ENCODE measurements at regions not wholly inside any gene's neighbourhood (a gene's known extent, or its start where the extent isn't known, plus 50 kb on each side); places are given as distances from the start of the nearest gene placed in this dataset.
A peak's percentile ranks its signal among the peaks of the same experiment; 100 is the strongest.

- no peak overlapping the region for H3K4me3 Mint-ChIP-seq
- no peaks in the 10 kb centered on the region for H3K9me3 Mint-ChIP-seq
- H3K36me3 Mint-ChIP-seq, result no peaks in the 10 kb centered on the region
- H3K4me1 Mint-ChIP-seq, result no peaks in the 10 kb centered on the region
- no peak overlapping the region for H3K27ac Mint-ChIP-seq
- H3K27me3 Mint-ChIP-seq, result no peaks in the 10 kb centered on the region
These were observed 283.6 kb downstream of the AJAP1 start for GRCh38 chr1:4937876-4938534.

DNA sequence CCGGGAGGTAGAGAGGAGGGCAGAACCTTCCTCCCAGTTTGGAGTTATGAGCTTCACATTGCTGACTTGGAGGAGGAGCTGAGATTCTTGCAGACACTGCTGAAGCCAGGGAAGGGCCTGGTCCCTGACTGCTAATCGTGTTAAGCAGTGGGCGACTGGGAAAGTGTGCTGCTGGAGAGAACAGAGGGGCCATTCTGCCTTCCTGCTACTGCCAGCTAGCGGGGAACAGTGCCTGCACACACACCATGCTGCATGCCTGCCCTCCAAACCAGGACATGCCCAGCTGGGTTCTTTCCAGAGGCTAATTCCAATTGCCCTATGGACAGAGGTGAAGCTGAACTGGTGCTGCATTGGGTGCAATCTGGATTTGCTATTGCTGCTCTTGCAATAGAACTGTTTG lies 281.4 kb downstream of the AJAP1 start:
- Mint-ChIP-seq H3K36me3 (no peaks in the 10 kb centered on the region), H3K9me3 (no peaks in the 10 kb centered on the region), H3K27ac (no peak overlapping the region)

GRCh38 chr1:4933232-4933631 lies 278.8 kb downstream of the AJAP1 start:
- no peaks in the 10 kb centered on the region for H3K27me3 Mint-ChIP-seq
- no peaks in the 10 kb centered on the region for H3K36me3 Mint-ChIP-seq
- H3K4me3 Mint-ChIP-seq, result no peak overlapping the region
- H3K9me3 Mint-ChIP-seq, result no peaks in the 10 kb centered on the region
- no peaks in the 10 kb centered on the region for H3K4me1 Mint-ChIP-seq
- H3K27ac Mint-ChIP-seq, result no peak overlapping the region

More for the DNA sequence above, 281.4 kb downstream of the AJAP1 start:
- H3K27me3 Mint-ChIP-seq, result no peaks in the 10 kb centered on the region
- no peak overlapping the region for H3K4me3 Mint-ChIP-seq
- H3K4me1 Mint-ChIP-seq, result no peaks in the 10 kb centered on the region

DNA sequence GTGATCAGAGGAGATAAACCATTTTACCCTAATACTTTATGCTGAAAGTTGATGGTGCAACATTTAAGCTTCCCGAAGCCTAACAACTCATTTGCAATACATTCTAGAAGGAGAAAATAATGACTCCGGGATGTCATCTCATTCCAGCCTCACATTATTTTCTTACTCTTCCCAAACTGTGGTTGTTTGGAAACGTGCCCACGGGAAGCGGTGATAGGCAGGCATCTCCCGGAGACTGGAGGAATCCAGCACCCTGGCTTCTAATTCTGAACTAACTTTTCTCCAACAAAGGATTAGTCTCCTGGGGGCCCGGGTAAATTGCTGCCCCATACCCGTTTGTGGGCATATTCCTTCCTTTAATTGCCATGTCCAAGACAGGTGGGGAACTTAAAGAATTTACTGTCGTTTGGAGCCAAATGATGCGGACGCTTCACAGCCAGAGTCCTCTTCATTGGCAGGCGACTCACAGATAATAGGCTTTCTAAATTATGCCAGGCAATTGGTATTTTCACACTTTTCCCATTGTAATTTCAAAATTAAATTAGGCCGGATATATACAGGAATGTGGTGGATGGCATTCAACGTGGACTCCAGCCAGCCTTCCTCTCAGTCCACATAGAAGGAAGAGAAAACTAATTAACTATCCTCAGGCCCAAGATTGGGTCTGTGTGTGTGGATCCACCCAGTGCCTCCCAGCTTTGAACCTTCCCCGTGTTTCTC lies 278.1 kb downstream of the AJAP1 start:
- no peak overlapping the region for H3K4me3 Mint-ChIP-seq
- no peaks in the 10 kb centered on the region for H3K36me3 Mint-ChIP-seq
- no peaks in the 10 kb centered on the region for H3K9me3 Mint-ChIP-seq
- no peak overlapping the region for H3K27ac Mint-ChIP-seq
- no peaks in the 10 kb centered on the region for H3K27me3 Mint-ChIP-seq
- H3K4me1 Mint-ChIP-seq, result no peaks in the 10 kb centered on the region

- Mint-ChIP-seq H3K36me3 (no peaks in the 10 kb centered on the region), H3K27ac (peak overlapping the region; percentile 51), H3K27me3 (no peaks in the 10 kb centered on the region), H3K4me1 (no peaks in the 10 kb centered on the region), H3K4me3 (no peak overlapping the region), H3K9me3 (no peaks in the 10 kb centered on the region)
These were observed 277.1 kb downstream of the AJAP1 start for GRCh38 chr1:4931486-4931885.

DNA sequence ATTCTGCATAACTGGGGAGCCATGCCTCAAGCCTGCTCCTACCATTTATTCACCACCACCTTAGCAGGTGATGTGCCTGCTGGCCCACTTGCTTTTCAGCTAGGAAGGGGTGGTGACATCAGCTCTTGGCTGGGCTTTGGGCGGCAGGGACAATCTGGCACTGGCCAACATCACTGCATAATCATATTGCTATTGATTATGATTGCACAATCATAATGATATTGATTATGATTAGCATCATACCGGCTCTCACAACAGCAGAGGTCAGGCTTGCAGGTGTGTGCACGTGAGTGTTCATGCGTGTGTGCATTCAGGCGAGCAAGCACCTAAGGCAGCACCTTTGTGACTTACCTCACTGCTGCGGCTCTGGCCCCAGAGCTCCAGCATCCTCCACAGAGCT lies 273.8 kb downstream of the AJAP1 start:
- Mint-ChIP-seq H3K9me3 (no peaks in the 10 kb centered on the region), H3K36me3 (no peaks in the 10 kb centered on the region), H3K27ac (no peak overlapping the region), H3K4me3 (no peak overlapping the region), H3K27me3 (no peaks in the 10 kb centered on the region), H3K4me1 (no peaks in the 10 kb centered on the region)

GRCh38 chr1:4924356-4924755 lies 269.9 kb downstream of the AJAP1 start:
- Mint-ChIP-seq H3K9me3 (peaks cover 8% of the 10 kb centered on the region), H3K4me3 (no peak overlapping the region), H3K27me3 (no peaks in the 10 kb centered on the region), H3K27ac (no peak overlapping the region), H3K36me3 (no peaks in the 10 kb centered on the region), H3K4me1 (no peaks in the 10 kb centered on the region)

GRCh38 chr1:4916610-4917009 lies 262.2 kb downstream of the AJAP1 start:
- Mint-ChIP-seq H3K4me3 (no peak overlapping the region), H3K27ac (no peak overlapping the region), H3K36me3 (no peaks in the 10 kb centered on the region), H3K4me1 (no peaks in the 10 kb centered on the region), H3K9me3 (peaks cover 12% of the 10 kb centered on the region), H3K27me3 (peaks cover 3% of the 10 kb centered on the region)

DNA sequence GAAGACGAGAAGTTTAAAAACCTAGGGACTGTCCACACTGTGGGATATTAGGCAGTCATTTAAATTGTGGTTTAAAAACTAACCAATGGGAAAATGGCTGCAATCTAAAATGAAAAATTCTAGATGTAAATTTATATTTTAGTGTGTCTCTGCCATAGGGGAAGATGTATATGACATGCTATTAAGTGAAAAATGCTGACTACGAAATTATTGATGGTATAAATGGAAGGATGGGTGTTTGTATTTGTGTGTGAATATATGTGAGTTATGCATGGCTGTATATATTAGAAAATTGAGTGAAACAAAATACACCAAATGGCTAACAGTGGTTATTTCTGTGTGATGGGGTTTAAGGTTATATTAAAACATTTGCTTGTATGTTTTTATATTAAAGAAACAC lies 260.7 kb downstream of the AJAP1 start:
- no peak overlapping the region for H3K4me3 Mint-ChIP-seq
- H3K27ac Mint-ChIP-seq, result no peak overlapping the region
- peaks cover 3% of the 10 kb centered on the region for H3K27me3 Mint-ChIP-seq
- H3K9me3 Mint-ChIP-seq, result peaks cover 10% of the 10 kb centered on the region
- no peaks in the 10 kb centered on the region for H3K4me1 Mint-ChIP-seq
- no peaks in the 10 kb centered on the region for H3K36me3 Mint-ChIP-seq

- H3K9me3 Mint-ChIP-seq, result no peaks in the 10 kb centered on the region
- no peaks in the 10 kb centered on the region for H3K36me3 Mint-ChIP-seq
- H3K4me3 Mint-ChIP-seq, result no peak overlapping the region
These were observed 254.1 kb downstream of the AJAP1 start for GRCh38 chr1:4908486-4908885.

DNA sequence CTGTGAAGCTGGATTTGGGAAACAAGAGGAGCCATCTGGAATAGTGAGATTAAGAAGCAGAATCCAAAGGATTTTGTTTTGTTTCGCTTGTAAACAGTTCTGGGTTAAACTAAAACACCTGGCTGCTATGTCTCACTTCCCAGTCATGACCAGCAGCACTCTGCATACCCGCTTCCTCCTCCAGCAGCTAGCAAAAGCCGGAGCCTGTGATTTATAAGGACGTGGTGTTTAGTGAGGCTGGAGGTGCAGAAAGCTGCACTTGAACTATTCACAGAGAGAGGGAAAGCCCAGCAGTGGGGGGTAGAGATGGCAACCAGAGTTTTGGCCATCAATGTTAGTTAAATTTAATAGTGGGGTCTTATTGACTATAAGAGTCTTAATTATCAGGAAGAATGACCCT lies 240.2 kb downstream of the AJAP1 start:
- Mint-ChIP-seq H3K4me3 (no peak overlapping the region), H3K4me1 (no peaks in the 10 kb centered on the region), H3K9me3 (peaks cover 5% of the 10 kb centered on the region), H3K27me3 (peaks cover 12% of the 10 kb centered on the region), H3K36me3 (no peaks in the 10 kb centered on the region), H3K27ac (no peak overlapping the region)

More at GRCh38 chr1:4908486-4908885, 254.1 kb downstream of the AJAP1 start:
- no peaks in the 10 kb centered on the region for H3K4me1 Mint-ChIP-seq
- H3K27ac Mint-ChIP-seq, result no peak overlapping the region
- peaks cover 4% of the 10 kb centered on the region for H3K27me3 Mint-ChIP-seq

- H3K36me3 Mint-ChIP-seq, result no peaks in the 10 kb centered on the region
- peaks cover 5% of the 10 kb centered on the region for H3K9me3 Mint-ChIP-seq
- no peak overlapping the region for H3K4me3 Mint-ChIP-seq
- no peaks in the 10 kb centered on the region for H3K4me1 Mint-ChIP-seq
- no peak overlapping the region for H3K27ac Mint-ChIP-seq
- H3K27me3 Mint-ChIP-seq, result peaks cover 8% of the 10 kb centered on the region
These were observed 226.2 kb downstream of the AJAP1 start for GRCh38 chr1:4880626-4881025.

DNA sequence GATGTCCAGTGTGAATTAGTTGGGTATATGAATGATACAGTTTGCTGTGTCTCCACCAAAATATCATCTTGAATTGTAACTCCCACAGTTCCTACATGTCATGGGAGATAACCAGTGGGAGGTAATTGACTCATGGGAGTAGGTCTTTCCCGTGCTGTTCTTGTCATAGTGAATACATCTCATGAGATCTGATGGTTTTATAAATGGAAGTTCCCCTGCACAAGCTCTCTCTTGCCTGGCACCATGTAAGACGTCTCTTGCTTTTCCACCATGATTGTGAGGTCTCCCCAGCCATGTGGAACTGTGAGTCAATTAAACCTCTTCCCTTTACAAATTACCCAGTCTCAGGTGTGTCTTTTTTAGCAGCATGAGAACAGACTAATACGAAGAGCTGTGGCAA lies 223.0 kb downstream of the AJAP1 start:
- Mint-ChIP-seq H3K27ac (no peak overlapping the region), H3K36me3 (no peaks in the 10 kb centered on the region), H3K4me3 (no peak overlapping the region)

GRCh38 chr1:4871373-4871772 lies 217.0 kb downstream of the AJAP1 start:
- H3K4me3 Mint-ChIP-seq, result no peak overlapping the region
- H3K36me3 Mint-ChIP-seq, result no peaks in the 10 kb centered on the region

More for the DNA sequence above, 223.0 kb downstream of the AJAP1 start:
- H3K4me1 Mint-ChIP-seq, result no peaks in the 10 kb centered on the region
- no peaks in the 10 kb centered on the region for H3K9me3 Mint-ChIP-seq
- H3K27me3 Mint-ChIP-seq, result peaks cover 6% of the 10 kb centered on the region

GRCh38 chr1:4868521-4868920 lies 214.1 kb downstream of the AJAP1 start:
- H3K4me3 Mint-ChIP-seq, result no peak overlapping the region
- no peak overlapping the region for H3K27ac Mint-ChIP-seq
- H3K27me3 Mint-ChIP-seq, result peaks cover 4% of the 10 kb centered on the region
- H3K4me1 Mint-ChIP-seq, result no peaks in the 10 kb centered on the region
- H3K36me3 Mint-ChIP-seq, result no peaks in the 10 kb centered on the region
- H3K9me3 Mint-ChIP-seq, result no peaks in the 10 kb centered on the region

More at GRCh38 chr1:4871373-4871772, 217.0 kb downstream of the AJAP1 start:
- Mint-ChIP-seq H3K27ac (no peak overlapping the region), H3K9me3 (no peaks in the 10 kb centered on the region), H3K4me1 (no peaks in the 10 kb centered on the region), H3K27me3 (peaks cover 4% of the 10 kb centered on the region)

DNA sequence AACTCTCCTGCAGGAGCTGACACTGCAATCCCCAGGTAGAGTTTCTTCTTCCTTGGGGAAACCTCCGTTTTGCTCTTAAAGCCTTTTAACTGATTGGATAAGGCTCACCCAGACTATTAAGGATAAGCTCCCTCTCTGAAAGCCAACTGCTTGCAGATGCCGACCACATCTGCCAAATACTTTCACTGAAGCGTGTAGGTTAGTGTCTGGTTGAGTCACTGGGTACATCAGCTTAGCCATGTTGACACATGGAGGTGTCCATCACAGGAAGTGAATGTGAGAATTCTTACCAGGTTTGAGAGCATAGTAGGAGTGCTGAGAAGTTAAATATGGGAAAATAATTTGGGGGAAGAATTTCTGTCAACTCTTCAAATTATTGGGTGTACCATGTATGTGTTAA lies 202.0 kb downstream of the AJAP1 start:
- no peaks in the 10 kb centered on the region for H3K27me3 Mint-ChIP-seq
- H3K4me3 Mint-ChIP-seq, result no peak overlapping the region
- H3K9me3 Mint-ChIP-seq, result no peaks in the 10 kb centered on the region
- no peaks in the 10 kb centered on the region for H3K36me3 Mint-ChIP-seq
- H3K4me1 Mint-ChIP-seq, result no peaks in the 10 kb centered on the region
- H3K27ac Mint-ChIP-seq, result no peak overlapping the region

Data from activated naive CD4-positive, alpha-beta T cell treated with anti-CD3 and anti-CD28 coated beads, Interleukin-2, amount 50 U/mL, for 24 hours (primary cell).